HG02870 (cell line): ENCODE measurements at regions not wholly inside any gene's neighbourhood (a gene's known extent, or its start where the extent isn't known, plus 50 kb on each side); places are given as distances from the start of the nearest gene placed in this dataset.
"Not testable (repeated sequence)": the region's sequence is repeated elsewhere in the genome, so short reads cannot be mapped to it uniquely, and the experiment has no call there.

Source experiments
- ATAC-seq: cut with Tn5 transposase; IDR thresholded peaks from one replicate; pipeline ENCODE4 v1.9.1; 2021; ENCODE audit warnings: mild to moderate bottlenecking, moderate library complexity; ENCODE audit not compliant: unreplicated experiment

- ATAC-seq: not testable (repeated sequence)
Measured at GRCh38 chr1:148361427-148362215, 121.5 kb downstream of the PPIAL4G start.

GRCh38 chr1:148357037-148357436 is 126.1 kb downstream of the PPIAL4G start:
- no peak for ATAC-seq

GRCh38 chr1:148355976-148356375 is 127.1 kb downstream of the PPIAL4G start:
- no peak for ATAC-seq

GRCh38 chr1:148354913-148355308 is 128.2 kb downstream of the PPIAL4G start:
- no peak for ATAC-seq

GRCh38 chr1:148354284-148354912 is 128.7 kb downstream of the PPIAL4G start:
- no peak for ATAC-seq

- no peak for ATAC-seq
Measured at GRCh38 chr1:148353461-148354283, 129.4 kb downstream of the PPIAL4G start.

- ATAC-seq: no peak
Measured at GRCh38 chr1:148352470-148353053, 130.5 kb downstream of the PPIAL4G start.

GRCh38 chr1:148347781-148348180 is 135.3 kb downstream of the PPIAL4G start:
- ATAC-seq: no peak

- not testable (repeated sequence) for ATAC-seq
Measured at GRCh38 chr1:148345659-148346151, 137.4 kb downstream of the PPIAL4G start.

- not testable (repeated sequence) for ATAC-seq
Measured at GRCh38 chr1:148344651-148345050, 138.5 kb downstream of the PPIAL4G start.

- not testable (repeated sequence) for ATAC-seq
Measured at GRCh38 chr1:148341729-148342128, 141.4 kb downstream of the PPIAL4G start.

- ATAC-seq: not testable (repeated sequence)
Measured at GRCh38 chr1:148336121-148336918, 146.8 kb downstream of the PPIAL4G start.

GRCh38 chr1:148334339-148335130 is 148.6 kb downstream of the PPIAL4G start:
- ATAC-seq: peak; percentile 66

GRCh38 chr1:148333875-148334338 is 149.2 kb downstream of the PPIAL4G start:
- peak; percentile 11 for ATAC-seq

GRCh38 chr1:148328884-148329283 is 154.2 kb downstream of the PPIAL4G start:
- ATAC-seq: no peak

- ATAC-seq: not testable (repeated sequence)
Measured at GRCh38 chr1:148325031-148325430, 158.1 kb downstream of the PPIAL4G start.

- not testable (repeated sequence) for ATAC-seq
Measured at GRCh38 chr1:148324465-148324864, 158.6 kb downstream of the PPIAL4G start.

GRCh38 chr1:148320079-148320478 is 163.0 kb downstream of the PPIAL4G start:
- ATAC-seq: not testable (repeated sequence)

GRCh38 chr1:148318904-148319242 is 164.2 kb downstream of the PPIAL4G start:
- ATAC-seq: peak; percentile 21
